GM23338 (cell line): ENCODE measurements at regions not wholly inside any gene's neighbourhood (a gene's known extent, or its start where the extent isn't known, plus 50 kb on each side); places are given as distances from the start of the nearest gene placed in this dataset.
A peak's percentile ranks its signal among the peaks of the same experiment; 100 is the strongest.

ENCODE experiments used
- ATAC-seq: fragments of 200-7000 bp; cut with Tn5 transposase; 3 replicates; pipeline ENCODE4 v1.9.1; 2020
- DNase-seq: peaks from one replicate; pipeline ENCODE4 v3.0.0-alpha.2; 2015; ENCODE audit warnings: low spot score
- H2AFZ ChIP-seq: fragments of 200-600 bp; sonication (generic); 2 replicates; pipeline ENCODE4 v1.8.0; 2016; ENCODE audit warnings: antibody characterized with exemption, mild to moderate bottlenecking, moderate library complexity
- H3F3A ChIP-seq: fragments of 200-600 bp; sonication (generic); replicated peaks from 2 replicates; pipeline ENCODE4 v1.8.0; 2017; ENCODE audit warnings: antibody characterized with exemption, mixed run types, low read depth
- H3K27ac ChIP-seq: fragments of 200-600 bp; sonication (generic); 2 replicates; pipeline ENCODE4 v1.6.1; 2016; ENCODE audit warnings: low read depth
- H3K27me3 ChIP-seq: fragments of 200-600 bp; sonication (generic); 2 replicates; pipeline ENCODE4 v1.8.0; 2016; ENCODE audit warnings: mild to moderate bottlenecking, mixed run types, moderate library complexity; ENCODE audit not compliant: insufficient read depth
- H3K36me3 ChIP-seq: fragments of 200-600 bp; sonication (generic); 2 replicates; pipeline ENCODE4 v1.8.0; 2016; ENCODE audit warnings: mild to moderate bottlenecking; ENCODE audit not compliant: insufficient read depth
- H3K4me1 ChIP-seq: fragments of 200-600 bp; sonication (generic); 2 replicates; pipeline ENCODE4 v1.8.0; 2016; ENCODE audit warnings: mild to moderate bottlenecking, moderate library complexity; ENCODE audit not compliant: insufficient read depth
- H3K4me2 ChIP-seq: fragments of 200-600 bp; sonication (generic); 2 replicates; pipeline ENCODE4 v1.7.1; 2017; ENCODE audit warnings: mixed run types
- H3K4me3 ChIP-seq: fragments of 200-600 bp; sonication (generic); 2 replicates; pipeline ENCODE4 v1.6.1; 2016; ENCODE audit warnings: mixed run types
- H3K79me2 ChIP-seq: fragments of 200-600 bp; sonication (generic); replicated peaks from 2 replicates; pipeline ENCODE4 v1.8.0; 2017; ENCODE audit warnings: mild to moderate bottlenecking; ENCODE audit not compliant: insufficient read depth
- H3K9me2 ChIP-seq: fragments of 200-600 bp; sonication (generic); 2 replicates; pipeline ENCODE4 v1.8.0; 2017; ENCODE audit not compliant: insufficient read depth
- H4K20me1 ChIP-seq: fragments of 200-600 bp; sonication (generic); replicated peaks from 2 replicates; pipeline ENCODE4 v1.8.0; 2017; ENCODE audit warnings: mild to moderate bottlenecking; ENCODE audit not compliant: insufficient read depth
- H3K27ac Mint-ChIP-seq: 2 replicates; pipeline ENCODE4 v1.8.0; 2020; ENCODE audit warnings: inconsistent platforms, mild to moderate bottlenecking, moderate library complexity, mixed read lengths
- H3K27me3 Mint-ChIP-seq: 3 replicates; pipeline ENCODE4 v1.8.0; 2022; ENCODE audit warnings: low read depth, mild to moderate bottlenecking, moderate library complexity, mixed read lengths, inconsistent platforms; ENCODE audit not compliant: insufficient read depth, poor library complexity
- H3K36me3 Mint-ChIP-seq: 3 replicates; pipeline ENCODE4 v1.8.0; 2021; ENCODE audit warnings: low read depth, mild to moderate bottlenecking, inconsistent platforms, moderate library complexity, mixed read lengths
- H3K4me1 Mint-ChIP-seq: 3 replicates; pipeline ENCODE4 v1.8.0; 2020; ENCODE audit warnings: mild to moderate bottlenecking, inconsistent platforms, mixed read lengths
- H3K4me3 Mint-ChIP-seq: 3 replicates; pipeline ENCODE4 v1.8.0; 2021; ENCODE audit warnings: moderate library complexity, mild to moderate bottlenecking, inconsistent platforms, mixed read lengths
- H3K9me3 Mint-ChIP-seq: 3 replicates; pipeline ENCODE4 v1.8.0; 2020; ENCODE audit warnings: moderate library complexity, mild to moderate bottlenecking, inconsistent platforms, mixed read lengths
- CREB1 ChIP-seq: fragments of 250-450 bp; sonication (Bioruptor Pico); IDR thresholded peaks from 2 replicates; pipeline ENCODE4 v1.5.0; 2020; ENCODE audit warnings: low read depth, mild to moderate bottlenecking, moderate library complexity
- CTCF ChIP-seq, 2 experiments: fragments of 200-600 bp in 1 of 2; sonication (generic) in 1 of 2; conservative IDR thresholded peaks; 2 replicates each; pipeline versions ENCODE4 v1.5.1 to v1.6.1; 2016 to 2017; ENCODE audit warnings: antibody characterized with exemption in 2 of 2, low read depth in 2 of 2, mild to moderate bottlenecking in 2 of 2, moderate library complexity in 1 of 2
- ETS1 ChIP-seq: IDR thresholded peaks from 2 replicates; pipeline ENCODE4 v1.6.1; 2016; ENCODE audit warnings: antibody characterized with exemption
- EZH2 ChIP-seq: fragments of 200-600 bp; sonication (generic); IDR thresholded peaks from one replicate; pipeline ENCODE4 v1.8.0; 2017; ENCODE audit warnings: antibody characterized with exemption, mild to moderate bottlenecking, low read depth; ENCODE audit not compliant: unreplicated experiment
- JUNB ChIP-seq: IDR thresholded peaks from one replicate; pipeline ENCODE4 v1.6.1; 2016; ENCODE audit warnings: antibody characterized with exemption; ENCODE audit not compliant: unreplicated experiment
- NANOG ChIP-seq: IDR thresholded peaks from 2 replicates; pipeline ENCODE4 v1.6.1; 2016; ENCODE audit warnings: antibody characterized with exemption, borderline replicate concordance
- ZNF114 ChIP-seq: fragments of 250-450 bp; sonication (Bioruptor Pico); IDR thresholded peaks from 2 replicates; pipeline ENCODE4 v1.5.0; 2020; ENCODE audit warnings: mild to moderate bottlenecking, moderate library complexity
- ZNF331 ChIP-seq: fragments of 250-450 bp; sonication (Bioruptor Pico); IDR thresholded peaks from 2 replicates; pipeline ENCODE4 v1.5.0; 2020; ENCODE audit warnings: low read depth, mild to moderate bottlenecking, moderate library complexity

GRCh38 chr1:10909697-10910680, 102.5 kb upstream of the TARDBP start:
- peak overlapping the region; percentile 59 for H2AFZ ChIP-seq
- Mint-ChIP-seq H3K4me3 (no peak overlapping the region), H3K4me1 (peaks cover 34% of the 10 kb centered on the region), H3K27ac (no peak overlapping the region), H3K36me3 (no peaks in the 10 kb centered on the region), H3K9me3 (no peaks in the 10 kb centered on the region), H3K27me3 (peaks cover 6% of the 10 kb centered on the region)
- peak; percentile 77 to 87 for TF ChIP-seq CTCF (conservative IDR thresholded peaks at IDR 0.05; ENCODE audit: low read depth in 2 of 2)
- TF ChIP-seq CREB1 (CRISPR knock-in tag), result no peak
- peaks cover 10% of the 10 kb centered on the region for H3K4me1 ChIP-seq
- H4K20me1 ChIP-seq, result no peaks in the 10 kb centered on the region
- no peaks in the 10 kb centered on the region for H3K79me2 ChIP-seq
- no peaks in the 10 kb centered on the region for H3K27me3 ChIP-seq
- no peak overlapping the region for H3K4me3 ChIP-seq
- DNase-seq (peak; percentile 83), ATAC-seq (peak; percentile 89)
- H3K9me2 ChIP-seq, result no peaks in the 10 kb centered on the region
- 0 out of 2 replicates have a peak, but pooled peaks cover 2% of the 10 kb centered on the region for H3F3A ChIP-seq
- H3K36me3 ChIP-seq, result no peaks in the 10 kb centered on the region
- H3K27ac ChIP-seq, result no peak overlapping the region
- peak overlapping the region; percentile 38; the same call in 1 of the 2 replicates for H3K4me2 ChIP-seq

- Histone ChIP-seq H3F3A (0 out of 2 replicates have a peak, but pooled peaks cover 2% of the 10 kb centered on the region), H3K9me2 (no peaks in the 10 kb centered on the region), H3K27me3 (no peaks in the 10 kb centered on the region), H3K79me2 (no peaks in the 10 kb centered on the region), H3K27ac (no peak overlapping the region), H2AFZ (peak overlapping the region; percentile 59), H3K4me2 (no peak overlapping the region), H3K4me1 (peaks cover 10% of the 10 kb centered on the region), H4K20me1 (no peaks in the 10 kb centered on the region), H3K4me3 (no peak overlapping the region), H3K36me3 (no peaks in the 10 kb centered on the region)
- no peak for ATAC-seq
- no peak for TF ChIP-seq CREB1 (CRISPR knock-in tag)
- no peak for TF ChIP-seq ZNF331
- no peak for TF ChIP-seq ZNF114 (CRISPR knock-in tag)
- TF ChIP-seq EZH2, result no peak
- no peak for TF ChIP-seq ETS1
- no peak for TF ChIP-seq JUNB
- TF ChIP-seq NANOG, result no peak
- no peaks in the 10 kb centered on the region for H3K9me3 Mint-ChIP-seq
- no peak for DNase-seq
- H3K27ac Mint-ChIP-seq, result peak overlapping the region; percentile 7; the same call in 1 of the 2 replicates
- H3K27me3 Mint-ChIP-seq, result peaks cover 6% of the 10 kb centered on the region
- no peaks in the 10 kb centered on the region for H3K36me3 Mint-ChIP-seq
- no peak overlapping the region for H3K4me3 Mint-ChIP-seq
- peaks cover 29% of the 10 kb centered on the region for H3K4me1 Mint-ChIP-seq
Observed at GRCh38 chr1:10910681-10911489, 101.6 kb upstream of the TARDBP start.
